B cell (primary cell): ENCODE measurements at regions not wholly inside any gene's neighbourhood (a gene's known extent, or its start where the extent isn't known, plus 50 kb on each side); places are given as distances from the start of the nearest gene placed in this dataset.

Source experiments
- EZH2 ChIP-seq: IDR thresholded peaks from 2 replicates; pipeline ENCODE4 v1.6.1; 2012; ENCODE audit warnings: borderline replicate concordance, low read depth, mild to moderate bottlenecking, moderate library complexity, low read length; ENCODE audit not compliant: insufficient read depth, poor library complexity, severe bottlenecking
- TF ChIP-seq, protein P1 (sequence below): fragments of 200-600 bp; IDR thresholded peaks from one replicate; pipeline ENCODE4 v1.8.0; 2022; ENCODE audit warnings: antibody characterized with exemption, mild to moderate bottlenecking

DNA sequence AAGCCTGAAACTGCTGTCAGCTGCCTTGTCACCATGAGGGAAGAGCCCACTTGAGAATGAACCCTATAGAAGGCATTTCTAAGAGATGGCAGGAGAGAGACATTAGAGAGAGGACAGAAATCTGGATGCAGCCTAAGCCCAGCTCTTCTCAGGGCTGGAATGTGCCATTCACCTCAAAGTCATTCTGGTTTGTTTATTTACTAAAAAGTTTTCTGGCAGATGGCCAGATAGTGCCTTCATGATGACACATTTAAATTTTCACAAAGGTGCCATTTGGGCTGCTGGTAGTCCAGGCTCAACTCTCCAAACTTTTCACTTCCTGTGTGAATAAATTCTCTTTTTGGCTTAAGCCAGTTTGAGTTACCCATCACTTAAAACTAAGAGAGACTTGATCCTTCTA lies 144.6 kb upstream of the ZNF366 start:
- TF ChIP-seq, protein P1, sequence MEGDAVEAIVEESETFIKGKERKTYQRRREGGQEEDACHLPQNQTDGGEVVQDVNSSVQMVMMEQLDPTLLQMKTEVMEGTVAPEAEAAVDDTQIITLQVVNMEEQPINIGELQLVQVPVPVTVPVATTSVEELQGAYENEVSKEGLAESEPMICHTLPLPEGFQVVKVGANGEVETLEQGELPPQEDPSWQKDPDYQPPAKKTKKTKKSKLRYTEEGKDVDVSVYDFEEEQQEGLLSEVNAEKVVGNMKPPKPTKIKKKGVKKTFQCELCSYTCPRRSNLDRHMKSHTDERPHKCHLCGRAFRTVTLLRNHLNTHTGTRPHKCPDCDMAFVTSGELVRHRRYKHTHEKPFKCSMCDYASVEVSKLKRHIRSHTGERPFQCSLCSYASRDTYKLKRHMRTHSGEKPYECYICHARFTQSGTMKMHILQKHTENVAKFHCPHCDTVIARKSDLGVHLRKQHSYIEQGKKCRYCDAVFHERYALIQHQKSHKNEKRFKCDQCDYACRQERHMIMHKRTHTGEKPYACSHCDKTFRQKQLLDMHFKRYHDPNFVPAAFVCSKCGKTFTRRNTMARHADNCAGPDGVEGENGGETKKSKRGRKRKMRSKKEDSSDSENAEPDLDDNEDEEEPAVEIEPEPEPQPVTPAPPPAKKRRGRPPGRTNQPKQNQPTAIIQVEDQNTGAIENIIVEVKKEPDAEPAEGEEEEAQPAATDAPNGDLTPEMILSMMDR = no peak
- TF ChIP-seq EZH2 = no peak
